Activated CD8-positive, alpha-beta memory T cell treated with anti-CD3 and anti-CD28 coated beads for 4 hours (primary cell): ENCODE measurements at regions not wholly inside any gene's neighbourhood (a gene's known extent, or its start where the extent isn't known, plus 50 kb on each side); places are given as distances from the start of the nearest gene placed in this dataset.
"Not testable (repeated sequence)": the region's sequence is repeated elsewhere in the genome, so short reads cannot be mapped to it uniquely, and the experiment has no call there.

Experiments
- DNase-seq, 2 donors: peaks; one replicate each; pipeline ENCODE4 v3.0.0-alpha.2; 2020; ENCODE audit warnings: low read depth in 2 of 2

DNA sequence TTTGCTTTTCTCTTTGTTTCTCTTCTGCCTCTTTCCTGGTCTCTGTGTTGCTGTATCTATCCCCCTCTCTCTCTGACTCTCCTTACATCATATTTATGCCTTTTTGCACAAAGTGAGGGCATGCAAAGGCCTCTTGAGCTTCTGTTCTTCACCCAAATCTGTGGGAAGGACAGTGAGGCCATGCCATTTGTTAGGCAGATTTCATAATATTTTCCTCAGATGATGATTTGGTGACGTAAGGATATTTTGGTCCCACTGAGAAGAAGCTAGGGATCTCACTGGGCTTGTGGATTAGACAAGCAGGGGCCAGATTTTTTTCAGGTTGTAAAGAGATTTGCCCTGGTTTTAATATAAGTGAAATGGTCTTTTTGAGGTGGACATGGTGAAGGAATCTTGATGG is 249.4 kb upstream of the USP24 start:
- DNase-seq: no peak

DNA sequence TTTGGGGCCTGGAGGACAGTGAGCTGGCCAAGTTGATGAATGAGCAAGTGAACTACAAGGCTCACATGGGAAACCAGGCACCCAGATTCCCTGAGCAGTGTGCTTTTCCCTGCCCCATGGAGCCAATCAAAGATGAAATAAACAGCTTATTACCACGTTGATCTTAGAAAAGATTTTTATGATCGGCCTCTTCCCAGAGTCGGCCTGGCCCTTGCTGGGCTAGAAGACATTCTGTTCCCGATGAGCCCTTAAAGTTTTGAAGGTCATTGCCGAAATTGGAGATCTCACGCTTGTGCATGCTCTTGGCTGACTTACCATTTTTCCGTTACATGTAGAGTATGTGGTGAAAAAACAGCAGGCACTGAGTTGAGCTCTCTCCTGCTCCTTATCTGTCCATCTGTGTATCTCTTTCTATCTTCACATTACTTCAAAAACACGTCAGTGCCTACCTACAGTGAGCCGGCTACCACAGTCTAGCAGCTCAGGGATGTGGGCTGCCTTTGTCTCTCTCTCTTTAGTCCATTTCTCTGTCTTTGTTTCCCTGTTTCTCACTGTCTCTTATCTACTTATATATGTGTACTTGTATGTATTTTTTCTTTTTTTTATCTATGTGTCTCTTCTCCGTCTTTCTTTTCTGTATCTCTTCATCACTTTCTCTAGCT is 248.8 kb upstream of the USP24 start:
- DNase-seq: no peak

DNA sequence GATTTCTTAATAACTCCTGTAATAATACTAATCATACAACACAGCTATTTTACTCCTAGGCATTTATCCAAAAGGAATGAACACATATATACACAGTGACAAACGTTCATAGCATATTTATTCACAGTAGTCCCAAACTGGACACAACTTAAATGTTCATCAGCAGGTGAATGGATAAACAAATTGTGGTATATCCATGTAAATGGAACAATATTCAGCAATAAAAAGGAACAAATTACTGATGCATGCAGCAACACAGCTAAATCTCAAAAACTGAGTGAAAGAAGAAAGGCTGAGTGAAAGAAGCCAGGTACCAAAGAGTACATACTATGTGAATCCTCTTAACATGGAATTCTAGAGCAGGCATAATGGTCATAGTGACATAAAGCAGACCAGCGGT is 242.7 kb upstream of the USP24 start:
- no peak for DNase-seq

DNA sequence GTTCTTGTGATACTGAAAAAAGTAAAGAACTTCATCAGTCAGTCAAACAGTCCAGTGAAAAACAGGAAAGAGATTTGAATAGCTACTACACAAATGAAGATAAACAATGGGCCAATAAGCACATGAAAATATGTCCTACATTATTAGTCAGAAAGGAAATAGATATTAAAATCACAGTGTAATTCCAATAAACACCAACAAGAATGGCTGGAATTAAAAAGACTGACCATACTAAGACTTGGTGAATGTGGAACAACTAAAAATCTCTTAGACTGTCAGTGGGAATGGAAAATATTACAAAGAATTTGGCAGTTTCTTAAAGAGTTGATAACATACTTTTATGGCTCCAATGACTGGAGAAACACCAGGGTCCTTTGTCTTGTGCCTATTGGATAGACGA is 241.8 kb upstream of the USP24 start:
- DNase-seq: no peak

DNA sequence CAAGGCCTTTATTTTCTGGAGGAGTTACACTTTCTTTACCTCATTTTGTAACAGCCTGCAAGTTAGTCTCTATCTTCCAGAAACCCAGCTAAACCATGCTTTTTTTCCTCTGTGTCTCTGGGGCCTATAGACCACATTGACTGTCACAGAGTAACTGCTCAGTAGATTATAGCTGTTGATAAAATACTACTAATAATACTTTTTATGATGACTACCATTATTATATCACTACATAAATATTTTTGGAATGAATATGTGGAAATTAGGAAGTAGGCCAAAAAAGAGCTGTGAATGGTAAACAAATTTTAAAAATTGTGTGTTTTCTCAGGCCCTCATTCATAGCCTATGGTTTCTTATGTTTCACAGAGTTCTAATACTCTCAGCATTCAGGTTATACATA is 233.1 kb upstream of the USP24 start:
- no peak for DNase-seq

DNA sequence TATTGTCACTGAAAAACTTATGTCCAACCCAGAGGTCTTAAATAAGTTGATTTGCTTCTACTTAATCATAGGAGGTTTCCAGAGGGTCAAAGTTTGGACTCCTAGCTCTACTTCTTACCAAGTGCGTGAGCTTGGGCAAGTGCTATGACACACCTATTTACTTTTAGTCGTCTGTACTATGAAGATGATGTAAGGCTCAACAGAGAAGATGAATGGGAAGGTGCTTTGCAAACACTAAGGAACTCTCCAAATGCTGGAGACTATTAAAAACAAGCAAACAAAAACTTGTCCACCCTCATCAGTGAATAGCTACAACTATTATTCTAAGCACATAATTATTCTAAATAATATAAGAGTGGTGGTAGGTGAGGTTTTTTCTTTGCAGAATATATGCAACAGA is 232.3 kb upstream of the USP24 start:
- DNase-seq: no peak

DNA sequence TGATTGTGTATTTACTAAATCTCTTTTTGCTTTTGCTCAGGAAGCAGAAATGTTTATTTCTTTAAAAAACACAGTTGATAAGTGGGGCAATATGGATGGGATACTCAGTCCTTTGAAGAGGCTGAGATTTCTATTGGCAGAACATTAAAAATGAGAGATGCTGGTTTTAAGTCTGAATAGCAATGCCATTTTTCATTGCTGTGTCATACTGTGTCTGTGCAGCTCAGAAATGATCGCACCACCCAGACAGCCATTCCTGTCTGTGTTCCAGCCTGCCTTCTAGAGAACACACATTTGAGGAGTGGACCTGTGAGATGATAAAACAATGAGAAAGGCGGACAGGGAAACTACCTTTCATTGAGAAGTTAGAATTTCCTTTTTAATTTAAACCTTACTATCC is 231.2 kb upstream of the USP24 start:
- no peak for DNase-seq

DNA sequence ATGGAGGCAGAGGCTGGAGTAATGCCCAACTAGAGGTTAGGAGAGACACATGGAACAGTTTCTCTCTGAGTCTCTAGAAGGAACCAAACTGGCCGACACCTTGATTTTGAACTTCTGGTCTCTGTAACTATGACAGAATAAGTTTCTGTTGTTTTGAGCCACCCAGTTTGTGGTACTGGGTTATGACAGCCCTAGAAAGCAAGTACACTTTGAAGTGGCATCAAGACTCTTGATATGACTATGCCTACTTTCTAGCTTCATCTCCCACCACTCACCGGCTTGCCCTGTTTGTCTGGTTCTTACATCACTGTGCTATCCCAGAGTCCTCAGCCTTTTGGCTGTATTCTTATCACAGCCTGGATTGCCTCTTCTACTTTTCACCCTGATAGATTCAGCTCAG is 230.3 kb upstream of the USP24 start:
- no peak for DNase-seq

DNA sequence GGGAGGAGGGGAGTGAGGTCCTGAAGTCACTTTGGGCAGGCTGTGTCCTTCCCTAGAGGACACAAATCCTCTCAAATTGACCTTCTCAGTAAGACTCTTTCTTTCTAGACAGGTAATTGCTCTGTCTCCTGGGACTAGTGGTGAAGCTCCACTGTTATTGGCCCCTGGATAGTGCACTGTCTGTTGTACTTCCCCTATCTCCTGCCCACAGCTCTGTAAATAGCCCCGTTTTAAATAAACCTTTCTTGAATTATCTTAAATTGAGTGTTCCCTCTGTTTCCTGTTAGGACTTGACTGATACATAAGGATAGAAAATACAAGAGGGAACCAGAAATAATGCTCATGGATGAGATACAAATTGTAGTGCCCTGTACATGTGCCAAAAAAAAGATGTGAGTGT is 229.5 kb upstream of the USP24 start:
- DNase-seq: no peak

DNA sequence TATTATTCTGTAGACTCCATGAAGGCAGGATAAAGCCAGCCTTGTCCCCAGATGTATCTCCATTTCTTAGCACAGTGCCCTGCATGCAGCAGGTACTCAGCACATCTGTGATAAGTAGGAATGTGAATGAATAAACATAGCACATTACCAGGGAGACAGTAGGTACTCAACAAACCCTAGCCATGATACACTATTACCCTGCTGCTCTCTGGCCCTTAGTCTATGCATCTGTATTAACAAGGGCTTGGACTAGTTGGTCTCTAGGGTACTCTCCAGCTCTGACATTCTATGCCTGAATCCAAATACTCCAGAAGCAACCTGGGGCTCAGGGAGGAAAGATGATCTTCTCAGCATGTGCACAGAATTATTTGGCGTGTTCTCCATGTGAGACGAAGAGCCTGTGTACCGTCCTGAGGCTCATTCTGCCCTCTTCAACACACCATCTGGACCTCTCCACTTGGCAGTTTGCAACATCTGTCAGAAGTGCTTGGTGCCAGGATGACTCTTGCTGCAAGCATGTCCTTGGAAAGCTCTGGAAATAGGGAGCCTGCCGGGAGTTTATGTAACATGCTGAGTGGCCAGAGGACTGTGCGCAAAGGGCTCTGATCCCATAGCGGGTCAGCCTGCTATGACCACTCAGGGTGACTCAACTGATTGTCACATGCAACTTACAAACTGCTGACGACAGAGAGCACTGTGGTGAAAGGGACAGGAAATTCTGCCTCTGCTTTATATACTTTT is 228.2 kb upstream of the USP24 start:
- DNase-seq: no peak

DNA sequence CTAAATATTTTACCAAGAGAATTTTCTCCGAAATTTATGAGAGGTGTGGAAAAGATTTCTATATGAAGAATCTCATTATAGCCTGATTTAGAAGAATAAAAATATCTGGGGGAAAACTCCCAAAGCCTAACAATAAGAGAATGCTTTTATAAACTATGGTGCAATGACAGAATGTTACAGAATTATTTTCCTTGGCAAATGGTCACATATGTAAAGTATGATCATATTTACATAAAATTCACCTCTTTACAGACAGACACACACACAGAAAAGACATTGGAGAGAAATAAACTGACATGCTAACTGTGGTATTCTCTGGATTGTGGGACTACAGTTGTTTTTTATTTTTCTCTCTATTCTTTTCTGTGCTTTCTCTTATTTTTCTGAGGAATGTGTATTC is 226.3 kb upstream of the USP24 start:
- no peak for DNase-seq

DNA sequence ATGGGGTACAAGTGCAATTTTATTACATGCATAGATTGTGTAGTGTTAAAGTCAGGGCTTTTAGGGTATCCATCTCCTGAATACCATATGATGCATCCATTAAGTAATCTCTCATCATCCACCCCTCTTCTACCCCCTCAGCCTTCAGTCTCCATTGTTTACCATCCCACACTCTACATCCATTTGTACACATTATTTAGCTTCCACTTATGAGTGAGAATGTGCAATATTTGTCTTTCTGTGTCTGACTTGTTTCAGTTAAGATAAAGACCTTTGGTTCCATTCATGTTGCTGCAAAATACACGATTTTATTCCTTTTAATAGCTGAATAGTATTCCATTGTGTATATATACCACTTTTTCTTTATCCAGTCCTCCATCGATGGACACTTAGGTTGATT is 222.5 kb upstream of the USP24 start:
- DNase-seq: no peak

DNA sequence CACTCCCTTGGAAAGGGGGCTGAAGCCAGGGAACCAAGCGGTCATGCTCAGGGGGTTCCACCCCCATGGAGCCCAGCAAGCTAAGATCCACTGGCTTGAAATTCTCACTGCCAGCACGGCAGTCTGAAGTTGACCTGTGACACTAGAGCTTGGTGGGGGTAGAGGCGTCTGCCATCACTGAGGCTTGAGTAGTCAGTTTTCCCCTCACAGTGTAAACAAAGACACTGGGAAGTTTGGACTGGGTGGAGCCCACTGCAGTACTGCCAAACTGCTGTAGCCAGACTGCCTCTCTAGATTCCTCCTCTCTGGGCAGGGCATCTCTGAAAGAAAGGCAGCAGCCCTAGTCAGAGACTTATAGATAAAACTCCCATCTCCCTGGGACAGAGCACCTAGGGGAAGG is 215.6 kb upstream of the USP24 start:
- DNase-seq: not testable (repeated sequence)

DNA sequence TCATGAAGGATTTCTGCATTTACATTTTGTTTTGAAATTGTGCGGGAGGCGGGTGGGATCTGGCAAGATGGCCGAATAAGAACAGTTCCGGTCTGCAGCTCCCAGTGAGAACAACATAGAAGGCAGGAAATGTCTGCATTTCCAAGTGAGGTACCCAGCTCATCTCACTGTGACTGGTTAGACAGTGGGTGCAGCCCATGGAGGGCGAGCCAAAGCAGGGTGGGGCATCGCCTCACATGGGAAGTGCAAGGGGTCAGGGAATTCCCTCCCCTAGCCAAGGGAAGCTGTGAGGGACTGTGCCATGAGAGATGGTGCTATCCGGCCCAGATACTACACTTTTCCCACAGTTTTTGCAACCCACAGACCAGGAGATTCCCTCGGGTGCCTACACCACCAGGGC is 215.0 kb upstream of the USP24 start:
- DNase-seq: not testable (repeated sequence)

DNA sequence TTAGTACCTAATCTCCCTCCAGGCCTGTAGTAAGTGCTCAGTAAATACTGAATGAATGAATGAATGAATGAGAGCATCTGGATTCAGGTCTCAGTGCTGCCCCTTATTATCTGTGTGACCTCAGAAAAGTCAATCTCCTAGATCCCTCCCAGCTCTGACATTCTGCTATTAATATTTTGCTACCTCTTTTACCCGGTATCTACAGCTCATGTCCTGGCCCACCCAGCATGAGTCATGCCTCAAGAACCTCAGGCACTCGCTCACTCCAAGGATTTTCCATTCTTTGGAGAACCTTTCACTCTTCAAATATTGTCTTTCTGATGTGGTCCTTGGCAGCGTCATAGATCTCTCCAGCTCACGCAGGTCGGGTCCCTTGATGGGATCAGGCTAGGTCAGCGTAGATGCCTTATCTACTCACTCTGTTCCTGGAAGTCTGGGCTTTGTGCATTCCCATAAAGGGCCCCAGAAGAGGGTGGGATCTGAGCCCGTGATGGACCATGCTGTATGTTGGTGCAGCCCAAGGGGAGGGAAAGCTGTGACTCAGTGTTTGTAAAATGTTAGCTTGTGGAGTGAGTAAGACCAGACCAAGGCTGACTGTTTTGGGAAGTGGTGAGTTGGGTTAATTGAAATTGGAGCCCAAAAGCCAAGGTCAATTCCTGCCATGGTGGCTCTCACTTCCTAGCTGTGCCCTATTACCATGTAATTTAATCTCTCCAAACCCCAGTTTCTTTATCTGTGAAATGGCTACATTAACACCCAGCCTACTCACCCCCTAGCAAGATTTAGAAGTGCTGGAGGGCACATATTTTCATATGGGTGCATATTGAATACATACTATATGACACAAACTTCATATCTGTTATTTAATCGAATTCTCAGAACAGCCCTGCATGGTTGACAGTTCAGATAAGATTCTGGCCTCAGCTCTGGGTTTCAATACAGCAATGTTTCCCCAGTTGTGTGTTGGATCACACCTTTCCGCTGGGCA is 214.1 kb upstream of the USP24 start:
- DNase-seq: no peak

DNA sequence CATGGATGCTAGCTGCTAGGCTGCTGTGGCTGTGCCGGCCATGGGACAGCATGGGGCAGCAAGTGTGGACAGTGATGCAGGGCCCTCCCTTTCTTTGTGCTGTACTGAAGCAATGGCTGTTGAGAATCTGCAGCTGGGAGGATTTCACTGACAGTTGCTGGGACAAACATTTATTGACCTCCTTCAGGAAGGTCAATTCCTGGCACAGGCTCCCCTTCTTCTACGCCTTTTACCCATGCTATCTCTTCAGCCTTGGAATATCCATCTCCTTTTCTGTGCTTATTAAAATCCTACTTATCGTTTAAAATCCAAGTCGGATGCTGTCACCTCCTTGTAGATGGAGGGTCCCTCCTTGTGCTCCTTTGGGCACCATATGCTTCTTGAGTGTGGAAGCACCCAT is 213.1 kb upstream of the USP24 start:
- DNase-seq: no peak

DNA sequence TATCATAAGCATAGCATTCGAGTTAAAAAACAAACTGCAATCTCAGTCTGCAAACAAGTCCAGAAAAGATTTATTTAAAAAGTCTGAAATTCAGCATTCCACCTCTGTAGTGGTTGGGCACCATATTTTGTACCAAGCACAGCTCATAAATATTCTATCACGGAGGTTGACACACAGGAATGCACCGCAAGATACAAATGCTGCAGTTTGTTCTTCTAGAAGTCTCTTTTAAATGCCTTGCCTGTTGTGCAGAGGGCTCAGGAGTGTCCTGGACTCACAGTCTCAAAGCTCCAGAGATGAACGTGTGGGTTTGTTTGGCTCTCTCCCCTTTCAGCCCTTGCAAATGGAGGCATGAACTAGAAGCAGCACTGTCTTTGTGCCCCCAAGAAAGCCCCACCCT is 212.4 kb upstream of the USP24 start:
- no peak for DNase-seq

DNA sequence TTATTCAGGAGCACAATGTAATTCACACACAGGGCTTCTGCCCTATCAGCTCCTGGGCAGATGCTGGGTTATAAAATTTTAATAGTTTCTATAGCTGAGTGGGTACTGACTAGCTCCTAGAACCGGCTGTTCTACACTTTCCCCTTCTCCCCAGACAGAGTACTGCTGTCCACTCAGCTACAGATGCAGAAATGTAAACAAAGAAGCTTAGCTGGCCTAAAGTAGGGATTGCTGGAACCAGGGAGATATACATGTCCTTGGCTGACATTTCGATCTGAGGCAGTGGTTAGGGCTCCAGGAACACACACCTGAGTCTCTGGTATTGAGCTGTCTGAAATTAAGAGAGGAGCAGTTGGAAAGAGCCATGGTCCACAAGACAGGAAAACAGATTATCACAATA is 211.5 kb upstream of the USP24 start:
- no peak for DNase-seq

DNA sequence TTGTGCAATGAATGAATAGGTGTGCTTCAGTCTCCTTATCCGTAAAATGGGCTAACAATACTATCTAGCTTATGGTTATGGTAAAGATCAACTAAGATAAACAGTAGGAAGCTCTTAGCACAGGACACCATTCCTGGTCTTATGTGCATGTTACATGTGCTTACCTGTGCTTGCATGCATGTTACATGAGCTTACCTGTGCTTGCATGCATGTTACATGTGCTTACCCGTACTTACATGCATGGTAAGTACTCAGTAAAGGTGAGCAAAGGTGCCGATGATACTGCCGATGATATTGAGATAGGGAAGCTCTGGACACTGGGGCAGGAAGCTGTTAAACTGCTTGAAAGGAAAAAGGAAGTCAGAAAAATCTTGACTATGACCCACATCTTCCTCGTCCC is 211.0 kb upstream of the USP24 start:
- DNase-seq: no peak

DNA sequence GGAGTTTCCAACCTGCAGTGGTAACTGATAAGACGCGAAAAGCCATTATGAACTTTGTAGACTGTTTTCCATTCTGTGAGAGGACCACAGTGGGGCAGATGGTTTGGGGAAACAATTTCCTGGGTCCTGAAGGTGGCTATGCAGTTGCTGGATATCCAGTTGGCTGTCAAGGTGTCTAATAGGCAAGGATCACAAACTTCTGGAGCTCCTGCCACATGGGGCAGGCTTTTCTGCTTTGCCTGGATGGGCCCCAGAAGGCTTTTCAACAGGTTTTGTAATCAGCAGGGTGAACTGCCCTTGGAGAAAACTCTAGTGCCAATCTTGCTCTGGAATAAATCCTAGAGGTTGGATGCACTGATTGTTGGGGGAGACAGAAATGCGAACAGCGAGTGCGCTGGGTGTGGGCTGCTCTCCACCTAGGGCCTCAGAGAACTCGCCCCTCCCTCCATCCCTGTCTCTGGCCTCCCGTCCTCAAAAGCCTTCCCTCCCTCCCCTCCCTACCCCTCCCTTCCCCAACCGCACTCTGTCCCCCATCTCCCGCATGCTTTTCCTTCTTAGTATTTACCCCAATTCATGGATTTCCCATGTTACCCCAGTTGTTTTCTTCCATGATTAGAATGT is 210.3 kb upstream of the USP24 start:
- no peak for DNase-seq

DNA sequence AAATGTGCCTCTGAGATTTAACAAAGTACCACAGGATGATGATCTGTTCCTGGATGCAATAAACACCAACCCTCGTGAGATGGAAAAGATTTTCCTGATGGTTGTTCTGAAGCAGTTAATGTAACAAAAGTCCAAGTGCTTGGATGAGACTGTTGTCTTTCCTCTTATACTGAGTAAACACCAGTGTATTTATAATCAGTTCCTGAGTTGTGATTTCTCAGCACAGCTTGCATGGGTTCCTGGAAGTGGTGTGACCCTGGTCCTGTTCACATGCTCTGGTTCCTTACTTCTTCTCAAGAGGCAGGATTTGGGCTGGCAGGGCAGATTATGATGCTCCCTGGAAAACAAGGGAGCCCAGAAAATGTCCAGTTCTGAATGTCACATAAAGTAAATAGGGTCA is 208.2 kb upstream of the USP24 start:
- DNase-seq: no peak
